H1 (cell line): ENCODE measurements at regions not wholly inside any gene's neighbourhood (a gene's known extent, or its start where the extent isn't known, plus 50 kb on each side); places are given as distances from the start of the nearest gene placed in this dataset.

Experiments used
- CTCF ChIA-PET: fragments of 300-600 bp; sonication (Branson Sonifier 250); formaldehyde crosslinking; loops from one replicate; lab custom pipeline; 2021; ENCODE audit not compliant: partially characterized antibody; lab: Charles Lee
- POLR2A ChIA-PET: fragments of 300-600 bp; sonication (Branson Sonifier 250); formaldehyde crosslinking; loops from one replicate; lab custom pipeline; 2021; ENCODE audit warnings: inconsistent platforms; ENCODE audit not compliant: partially characterized antibody; lab: Charles Lee
- DNase-seq, 2 experiments: peaks; one replicate each; pipeline versions ENCODE4 v3.0.0 to v3.0.0-alpha.2; 2010 to 2022; ENCODE audit warnings: low spot score in 2 of 2, low read depth in 1 of 2, mixed read lengths in 1 of 2
- FAIRE-seq: peaks from 2 replicates; lab custom pipeline; 2011; peaks lifted over from hg19 to GRCh38; lab: Jason Lieb, UNC
- H2AFZ ChIP-seq: 2 replicates; pipeline ENCODE4 v1.8.1; 2012; ENCODE audit warnings: low read length, inconsistent platforms
- H2AK5ac ChIP-seq: 2 replicates; pipeline ENCODE4 v1.6.1; 2013; ENCODE audit warnings: low read depth, low read length
- H2BK120ac ChIP-seq: replicated peaks from 2 replicates; pipeline ENCODE3; 2013; ENCODE audit warnings: low read depth, low read length, inconsistent platforms
- H2BK12ac ChIP-seq: 2 replicates; pipeline ENCODE4 v1.6.1; 2013; ENCODE audit warnings: low read depth, low read length
- H2BK15ac ChIP-seq: 2 replicates; pipeline ENCODE4 v1.6.1; 2013; ENCODE audit warnings: low read length
- H2BK20ac ChIP-seq: 2 replicates; pipeline ENCODE4 v1.6.1; 2013; ENCODE audit warnings: low read length
- H2BK5ac ChIP-seq: 2 replicates; pipeline ENCODE4 v1.6.1; 2013; ENCODE audit warnings: low read depth, low read length
- H3K14ac ChIP-seq: 2 replicates; pipeline ENCODE4 v1.6.1; 2013; ENCODE audit warnings: inconsistent platforms; ENCODE audit not compliant: insufficient read length
- H3K18ac ChIP-seq: 2 replicates; pipeline ENCODE4 v1.6.1; 2013; ENCODE audit warnings: low read length; ENCODE audit errors: extremely low read depth
- H3K23ac ChIP-seq: 2 replicates; pipeline ENCODE4 v1.6.1; 2013; ENCODE audit warnings: inconsistent platforms; ENCODE audit not compliant: insufficient read length
- H3K23me2 ChIP-seq: 2 replicates; pipeline ENCODE4 v1.6.1; 2013; ENCODE audit warnings: low read depth, low read length
- H3K27ac ChIP-seq: 2 replicates; pipeline ENCODE4 v1.6.1; 2011; ENCODE audit warnings: low read depth, low read length, inconsistent platforms
- H3K27me3 ChIP-seq, 4 experiments: replicated peaks in 1 of 4; 1 replicate in 1 of 4; 2 replicates in 3 of 4; pipeline versions ENCODE4 v1.6.1 to v1.8.1; 2011 to 2013; ENCODE audit warnings: low read length in 3 of 4, mild to moderate bottlenecking in 3 of 4, inconsistent platforms in 2 of 4, mixed read lengths in 2 of 4, moderate library complexity in 1 of 4; ENCODE audit not compliant: control insufficient read depth in 3 of 4, insufficient read depth in 3 of 4; ENCODE audit errors: extremely low read depth in 1 of 4
- H3K36me3 ChIP-seq, 4 experiments: 2 replicates each; pipeline versions ENCODE4 v1.6.1 to v1.8.1; 2011 to 2013; ENCODE audit warnings: mild to moderate bottlenecking in 4 of 4, low read length in 3 of 4, moderate library complexity in 2 of 4, control low read depth in 1 of 4, inconsistent platforms in 1 of 4; ENCODE audit not compliant: insufficient read depth in 4 of 4, control insufficient read depth in 2 of 4
- H3K4ac ChIP-seq: replicated peaks from 2 replicates; pipeline ENCODE3; 2013; ENCODE audit warnings: low read length, low read depth, mixed read lengths, inconsistent platforms; ENCODE audit not compliant: insufficient read length
- H3K4me1 ChIP-seq, 4 experiments: replicated peaks in 1 of 4; 1 replicate in 1 of 4; 2 replicates in 3 of 4; pipeline versions ENCODE4 v1.6.1 to v1.8.1; 2011 to 2013; ENCODE audit warnings: low read length in 3 of 4, inconsistent platforms in 2 of 4, mixed read lengths in 1 of 4; ENCODE audit not compliant: insufficient read depth in 4 of 4, control insufficient read depth in 3 of 4
- H3K4me2 ChIP-seq, 2 experiments: 2 replicates each; pipeline versions ENCODE4 v1.6.1 to v1.8.1; 2011 to 2013; ENCODE audit warnings: low read depth in 2 of 2, low read length in 2 of 2, control low read depth in 1 of 2, inconsistent platforms in 1 of 2, mild to moderate bottlenecking in 1 of 2; ENCODE audit not compliant: insufficient read depth in 1 of 2
- H3K4me3 ChIP-seq, 4 experiments: fragments of 200-600, 300-600 bp in 1 of 4; sonication (generic), shearing (Covaris generic), sonication (Bioruptor Twin) in 1 of 4; 2 replicates each; pipeline versions ENCODE4 v1.5.1 to v1.8.1; 2011 to 2016; ENCODE audit warnings: low read length in 4 of 4, low read depth in 3 of 4, control low read depth in 2 of 4, inconsistent platforms in 2 of 4, mild to moderate bottlenecking in 2 of 4, mixed read lengths in 1 of 4, moderate library complexity in 1 of 4; ENCODE audit not compliant: insufficient read depth in 2 of 4; ENCODE audit errors: extremely low read depth in 1 of 4
- H3K56ac ChIP-seq: replicated peaks from 2 replicates; pipeline ENCODE3; 2013; ENCODE audit warnings: low read depth, mild to moderate bottlenecking, mixed read lengths, low read length, inconsistent platforms; ENCODE audit not compliant: insufficient read length
- H3K79me1 ChIP-seq: 2 replicates; pipeline ENCODE4 v1.6.1; 2013; ENCODE audit warnings: low read depth, low read length, control low read depth
- H3K79me2 ChIP-seq, 2 experiments: 2 replicates each; pipeline versions ENCODE4 v1.6.1 to v1.8.1; 2012 to 2013; ENCODE audit warnings: low read length in 2 of 2, mild to moderate bottlenecking in 2 of 2, inconsistent platforms in 1 of 2; ENCODE audit not compliant: insufficient read depth in 2 of 2, control insufficient read depth in 1 of 2
- H3K9ac ChIP-seq, 4 experiments: replicated peaks in 1 of 4; 1 replicate in 1 of 4; 2 replicates in 3 of 4; pipeline versions ENCODE4 v1.6.1 to v1.8.1; 2011 to 2013; ENCODE audit warnings: low read depth in 3 of 4, low read length in 3 of 4, control low read depth in 2 of 4, mild to moderate bottlenecking in 2 of 4, moderate library complexity in 2 of 4, inconsistent platforms in 1 of 4; ENCODE audit errors: extremely low read depth in 1 of 4
- H3K9me3 ChIP-seq, 2 experiments: 2 replicates each; pipeline versions ENCODE4 v1.6.1 to v1.8.1; 2012 to 2013; ENCODE audit warnings: mild to moderate bottlenecking in 2 of 2, moderate library complexity in 2 of 2, control low read depth in 1 of 2, inconsistent platforms in 1 of 2, low read depth in 1 of 2, low read length in 1 of 2, mixed read lengths in 1 of 2; ENCODE audit not compliant: insufficient read depth in 2 of 2
- H4K20me1 ChIP-seq, 2 experiments: replicated peaks in 1 of 2; 2 replicates each; pipeline versions ENCODE3 to v1.8.1; 2011 to 2013; ENCODE audit warnings: inconsistent platforms in 2 of 2, low read length in 2 of 2, mild to moderate bottlenecking in 1 of 2; ENCODE audit not compliant: insufficient read depth in 2 of 2, control insufficient read depth in 1 of 2
- H4K5ac ChIP-seq: 2 replicates; pipeline ENCODE4 v1.6.1; 2013; ENCODE audit warnings: low read length, low read depth, mixed read lengths, inconsistent platforms; ENCODE audit not compliant: insufficient read length
- H4K8ac ChIP-seq: 2 replicates; pipeline ENCODE4 v1.8.0; 2013; ENCODE audit warnings: mild to moderate bottlenecking, moderate library complexity, low read length, inconsistent platforms; ENCODE audit not compliant: insufficient read depth; ENCODE audit errors: extremely low read depth
- H4K91ac ChIP-seq: replicated peaks from 2 replicates; pipeline ENCODE3; 2013; ENCODE audit warnings: low read length, mixed read lengths, inconsistent platforms; ENCODE audit not compliant: insufficient read length
- CTBP2 ChIP-seq: IDR thresholded peaks from 2 replicates; pipeline ENCODE4 v1.7.0; 2011; ENCODE audit warnings: borderline replicate concordance, mild to moderate bottlenecking, moderate library complexity, mixed read lengths, low read length; ENCODE audit not compliant: insufficient read depth, insufficient read length
- JUN ChIP-seq: IDR thresholded peaks from 2 replicates; pipeline ENCODE4 v1.6.1; 2011; ENCODE audit warnings: low read depth, mild to moderate bottlenecking, improper control_type of control experiment, low read length
- KDM5A ChIP-seq: fragments of 200-600 bp; IDR thresholded peaks from 2 replicates; pipeline ENCODE4 v1.7.1; 2012; ENCODE audit warnings: mild to moderate bottlenecking, low read length, inconsistent platforms, mixed read lengths
- RNF2 ChIP-seq: fragments of 200-900, 300-1000 bp; sonication (generic); IDR thresholded peaks from 2 replicates; pipeline ENCODE4 v1.7.1; 2016; ENCODE audit warnings: borderline replicate concordance, low read depth, mild to moderate bottlenecking, antibody characterized with exemption, low read length; ENCODE audit not compliant: poor library complexity, severe bottlenecking; ENCODE audit errors: missing control alignments
- RXRA ChIP-seq: IDR thresholded peaks from 2 replicates; pipeline ENCODE4 v1.6.1; 2011; ENCODE audit warnings: low read depth, mild to moderate bottlenecking, low read length, moderate library complexity; ENCODE audit not compliant: insufficient read depth
- SIRT6 ChIP-seq: IDR thresholded peaks from one replicate; pipeline ENCODE4 v1.7.1; 2012; ENCODE audit warnings: low read length, inconsistent platforms
- WGBS, 2 experiments: shearing (Covaris generic) in 1 of 2; methylation state at CpG; one replicate each; pipeline versions ENCODE4 v1.1.6 to v1.1.7; 2013 to 2015; ENCODE audit warnings: low lambda C conversion rate in 2 of 2, mixed read lengths in 2 of 2, inconsistent platforms in 1 of 2, low coverage in 1 of 2, missing lambda C conversion rate in 1 of 2; ENCODE audit not compliant: insufficient replicate concordance in 2 of 2, insufficient coverage in 1 of 2, insufficient read length in 1 of 2; ENCODE audit errors: extremely low coverage in 1 of 2, missing lambda C conversion rate in 1 of 2; 5-methylcytosine and 5-hydroxymethylcytosine counted together

DNA sequence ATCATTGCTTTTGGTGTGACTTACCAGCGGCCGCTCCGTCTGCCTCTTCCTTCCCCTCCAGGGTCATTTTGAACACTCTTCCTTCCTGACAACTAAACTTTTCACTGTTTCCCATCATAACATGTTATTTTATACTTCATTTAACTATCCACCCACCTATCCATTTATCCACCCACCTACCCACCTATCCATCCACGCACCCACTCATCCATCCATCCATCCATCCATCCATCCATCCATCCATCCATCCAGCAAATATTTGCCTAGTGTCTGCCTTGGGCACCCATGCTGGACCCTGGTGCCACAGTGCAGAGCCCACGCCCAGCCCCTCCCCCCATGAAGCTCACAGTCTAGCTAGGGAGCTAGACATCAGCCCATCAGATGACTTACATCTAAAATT lies 254.9 kb downstream of the TLE3 start:
- no peak overlapping the region for H4K5ac ChIP-seq
- H3K14ac ChIP-seq = no peak overlapping the region
- H4K20me1 ChIP-seq = no peaks in the 10 kb centered on the region
- H3K4me2 ChIP-seq = no peak overlapping the region
- H2BK5ac ChIP-seq = no peak overlapping the region
- no peaks in the 10 kb centered on the region; a peak in 1 of 4 replicates for H3K9me3 ChIP-seq
- H3K4me1 ChIP-seq = no peaks in the 10 kb centered on the region; a peak in 1 of 7 replicates
- H2BK20ac ChIP-seq = no peak overlapping the region
- H2AFZ ChIP-seq = no peak overlapping the region
- H3K79me1 ChIP-seq = no peaks in the 10 kb centered on the region
- 83 to 94% methylated on average over 1 to 5 of the region's 5 CpGs for WGBS, 2 experiments
- no peak for DNase-seq
- H3K56ac ChIP-seq = no peak overlapping the region
- H3K23ac ChIP-seq = no peak overlapping the region
- ChIA-PET POLR2A (no interaction called here), CTCF (interaction anchor here (0.6 to 1.4 kb wide), 4 partner anchors 11 to 79 kb away, joined by 3 to 4 read pairs (median 3); no protein-coding TSS in a partner anchor)
- no peak overlapping the region for H3K18ac ChIP-seq
- no peak overlapping the region for H4K8ac ChIP-seq
- H3K4ac ChIP-seq = no peak overlapping the region
- H3K9ac ChIP-seq = no peak overlapping the region
- no peak overlapping the region for H3K27ac ChIP-seq
- H3K36me3 ChIP-seq = no peaks in the 10 kb centered on the region
- no peaks in the 10 kb centered on the region for H3K27me3 ChIP-seq
- H2BK12ac ChIP-seq = no peak overlapping the region
- FAIRE-seq = no peak
- TF ChIP-seq SIRT6 (no peak), KDM5A (no peak), CTBP2 (no peak), RXRA (no peak), RNF2 (no peak), JUN (no peak)
- no peak overlapping the region for H2BK15ac ChIP-seq
- H3K23me2 ChIP-seq = no peaks in the 10 kb centered on the region; the same call in 1 of the 2 replicates
- no peak overlapping the region for H3K4me3 ChIP-seq
- H2BK120ac ChIP-seq = no peak overlapping the region
- H2AK5ac ChIP-seq = no peak overlapping the region
- no peak overlapping the region for H4K91ac ChIP-seq
- H3K79me2 ChIP-seq = no peaks in the 10 kb centered on the region
